ENCODE measurements at regions not wholly inside any gene's neighbourhood (a gene's known extent, or its start where the extent isn't known, plus 50 kb on each side); places are given as distances from the start of the nearest gene placed in this dataset.
A peak's percentile ranks its signal among the peaks of the same experiment; 100 is the strongest.

GRCh38 chr1:165063181-165063965, 293.1 kb downstream of the LMX1A start:
- Histone ChIP-seq H3K36me3 (ENCODE audit: insufficient read depth, low read length) (no peaks in the 10 kb centered on the region), H3K9ac (ENCODE audit: insufficient read length) (peak overlapping the region; percentile 42), H3K9me3 (ENCODE audit: low read depth, low read length) (no peaks in the 10 kb centered on the region), H3K4me3 (peak overlapping the region; percentile 54), H3K27ac (peak overlapping the region; percentile 98)
- TF ChIP-seq FOXP2 (optimal IDR thresholded peaks at IDR 0.05; ENCODE audit: control extremely low read depth, extremely low read length, insufficient read depth) = no peak
- TF ChIP-seq POLR2AphosphoS5 (IDR thresholded peaks at IDR 0.05; ENCODE audit: borderline replicate concordance, low read depth, low read length) = no peak
- no peak for TF ChIP-seq EZH2 (IDR thresholded peaks at IDR 0.05)
- DNase-seq (ENCODE audit: low read depth, low spot score) = peak; percentile 73

- peak overlapping the region; percentile 27 for H3K9ac ChIP-seq (ENCODE audit: insufficient read length)
- DNase-seq (ENCODE audit: low read depth, low spot score) = no peak
- peak overlapping the region; percentile 98 for H3K27ac ChIP-seq
- no peak overlapping the region; the same call in 1 of the 2 replicates for H3K4me3 ChIP-seq
- H3K9me3 ChIP-seq (ENCODE audit: low read depth, low read length) = no peaks in the 10 kb centered on the region
- H3K36me3 ChIP-seq (ENCODE audit: insufficient read depth, low read length) = no peaks in the 10 kb centered on the region
- no peak for TF ChIP-seq FOXP2 (optimal IDR thresholded peaks at IDR 0.05; ENCODE audit: control extremely low read depth, extremely low read length, insufficient read depth)
- TF ChIP-seq POLR2AphosphoS5 (IDR thresholded peaks at IDR 0.05; ENCODE audit: borderline replicate concordance, low read depth, low read length) = no peak
- no peak for TF ChIP-seq EZH2 (IDR thresholded peaks at IDR 0.05)
Measured at GRCh38 chr1:165062346-165062745, 294.2 kb downstream of the LMX1A start.

- no peak for DNase-seq (ENCODE audit: low read depth, low spot score)
- Histone ChIP-seq H3K27ac (no peak overlapping the region), H3K4me3 (no peak overlapping the region), H3K9ac (ENCODE audit: insufficient read length) (no peak overlapping the region), H3K36me3 (ENCODE audit: insufficient read depth, low read length) (no peaks in the 10 kb centered on the region), H3K9me3 (ENCODE audit: low read depth, low read length) (no peaks in the 10 kb centered on the region)
- TF ChIP-seq POLR2AphosphoS5 (IDR thresholded peaks at IDR 0.05; ENCODE audit: borderline replicate concordance, low read depth, low read length) (no peak), FOXP2 (optimal IDR thresholded peaks at IDR 0.05; ENCODE audit: control extremely low read depth, extremely low read length, insufficient read depth) (no peak), EZH2 (IDR thresholded peaks at IDR 0.05) (no peak)
Measured at GRCh38 chr1:165060285-165060793, 296.2 kb downstream of the LMX1A start.

GRCh38 chr1:165057956-165058355, 298.6 kb downstream of the LMX1A start:
- no peak for TF ChIP-seq EZH2 (IDR thresholded peaks at IDR 0.05)
- TF ChIP-seq FOXP2 (optimal IDR thresholded peaks at IDR 0.05; ENCODE audit: control extremely low read depth, extremely low read length, insufficient read depth) = no peak
- no peak for TF ChIP-seq POLR2AphosphoS5 (IDR thresholded peaks at IDR 0.05; ENCODE audit: borderline replicate concordance, low read depth, low read length)
- Histone ChIP-seq H3K36me3 (ENCODE audit: insufficient read depth, low read length) (no peaks in the 10 kb centered on the region), H3K4me3 (no peak overlapping the region), H3K9me3 (ENCODE audit: low read depth, low read length) (no peaks in the 10 kb centered on the region), H3K9ac (ENCODE audit: insufficient read length) (no peak overlapping the region), H3K27ac (no peak overlapping the region)
- no peak for DNase-seq (ENCODE audit: low read depth, low spot score)

GRCh38 chr1:165056914-165057313, 299.6 kb downstream of the LMX1A start:
- no peaks in the 10 kb centered on the region for H3K36me3 ChIP-seq (ENCODE audit: insufficient read depth, low read length)
- H3K27ac ChIP-seq = no peak overlapping the region
- H3K9me3 ChIP-seq (ENCODE audit: low read depth, low read length) = no peaks in the 10 kb centered on the region
- H3K4me3 ChIP-seq = no peak overlapping the region
- no peak for TF ChIP-seq POLR2AphosphoS5 (IDR thresholded peaks at IDR 0.05; ENCODE audit: borderline replicate concordance, low read depth, low read length)
- TF ChIP-seq EZH2 (IDR thresholded peaks at IDR 0.05) = no peak
- TF ChIP-seq FOXP2 (optimal IDR thresholded peaks at IDR 0.05; ENCODE audit: control extremely low read depth, extremely low read length, insufficient read depth) = no peak
- no peak for DNase-seq (ENCODE audit: low read depth, low spot score)
- H3K9ac ChIP-seq (ENCODE audit: insufficient read length) = no peak overlapping the region

- no peaks in the 10 kb centered on the region for H3K9me3 ChIP-seq (ENCODE audit: low read depth, low read length)
- no peak overlapping the region for H3K9ac ChIP-seq (ENCODE audit: insufficient read length)
- no peak for TF ChIP-seq POLR2AphosphoS5 (IDR thresholded peaks at IDR 0.05; ENCODE audit: borderline replicate concordance, low read depth, low read length)
- no peak for TF ChIP-seq EZH2 (IDR thresholded peaks at IDR 0.05)
- no peak for TF ChIP-seq FOXP2 (optimal IDR thresholded peaks at IDR 0.05; ENCODE audit: control extremely low read depth, extremely low read length, insufficient read depth)
- H3K27ac ChIP-seq = no peak overlapping the region
- no peak for DNase-seq (ENCODE audit: low read depth, low spot score)
- H3K36me3 ChIP-seq (ENCODE audit: insufficient read depth, low read length) = no peaks in the 10 kb centered on the region
- H3K4me3 ChIP-seq = no peak overlapping the region
Measured at GRCh38 chr1:165055581-165055980, 300.9 kb downstream of the LMX1A start.

- TF ChIP-seq EZH2 (IDR thresholded peaks at IDR 0.05) = no peak
- no peak for TF ChIP-seq FOXP2 (optimal IDR thresholded peaks at IDR 0.05; ENCODE audit: control extremely low read depth, extremely low read length, insufficient read depth)
- TF ChIP-seq POLR2AphosphoS5 (IDR thresholded peaks at IDR 0.05; ENCODE audit: borderline replicate concordance, low read depth, low read length) = no peak
- Histone ChIP-seq H3K36me3 (ENCODE audit: insufficient read depth, low read length) (no peaks in the 10 kb centered on the region), H3K9ac (ENCODE audit: insufficient read length) (no peak overlapping the region), H3K9me3 (ENCODE audit: low read depth, low read length) (no peaks in the 10 kb centered on the region), H3K27ac (no peak overlapping the region), H3K4me3 (no peak overlapping the region)
- no peak for DNase-seq (ENCODE audit: low read depth, low spot score)
Measured at GRCh38 chr1:165054627-165055026, 301.9 kb downstream of the LMX1A start.

GRCh38 chr1:165053351-165053750, 303.2 kb downstream of the LMX1A start:
- H3K36me3 ChIP-seq (ENCODE audit: insufficient read depth, low read length) = no peaks in the 10 kb centered on the region
- no peak for TF ChIP-seq POLR2AphosphoS5 (IDR thresholded peaks at IDR 0.05; ENCODE audit: borderline replicate concordance, low read depth, low read length)
- no peak for TF ChIP-seq FOXP2 (optimal IDR thresholded peaks at IDR 0.05; ENCODE audit: control extremely low read depth, extremely low read length, insufficient read depth)
- H3K9me3 ChIP-seq (ENCODE audit: low read depth, low read length) = no peaks in the 10 kb centered on the region
- DNase-seq (ENCODE audit: low read depth, low spot score) = no peak
- H3K4me3 ChIP-seq = no peak overlapping the region
- no peak overlapping the region for H3K9ac ChIP-seq (ENCODE audit: insufficient read length)
- H3K27ac ChIP-seq = no peak overlapping the region
